Smooth muscle cell (in vitro differentiated cells): ENCODE measurements at regions not wholly inside any gene's neighbourhood (a gene's known extent, or its start where the extent isn't known, plus 50 kb on each side); places are given as distances from the start of the nearest gene placed in this dataset.

Experiments used
- DNase-seq: peaks from one replicate; lab custom pipeline; 2025; ENCODE audit not compliant: unreplicated experiment; lab: John Stamatoyannopoulos, UW
- H2AFZ ChIP-seq: fragments of 200-600 bp; sonication (generic); 2 replicates; pipeline ENCODE4 v1.6.0; 2016; ENCODE audit warnings: antibody characterized with exemption, low read depth, mild to moderate bottlenecking
- H3F3A ChIP-seq: fragments of 200-600 bp; sonication (generic); 2 replicates; pipeline ENCODE4 v1.6.0; 2017; ENCODE audit warnings: antibody characterized with exemption, low read depth
- H3K27ac ChIP-seq: fragments of 200-600 bp; sonication (generic); 2 replicates; pipeline ENCODE4 v1.5.1; 2016; ENCODE audit warnings: low read depth, mild to moderate bottlenecking
- H3K27me3 ChIP-seq: fragments of 200-600 bp; sonication (generic); 2 replicates; pipeline ENCODE4 v1.6.1; 2016; ENCODE audit warnings: low read depth, mild to moderate bottlenecking
- H3K36me3 ChIP-seq: fragments of 200-600 bp; sonication (generic); 2 replicates; pipeline ENCODE4 v1.5.1; 2016; ENCODE audit warnings: low read depth
- H3K4me1 ChIP-seq: fragments of 200-600 bp; sonication (generic); 2 replicates; pipeline ENCODE4 v1.5.1; 2016; ENCODE audit warnings: low read depth
- H3K4me2 ChIP-seq: fragments of 200-600 bp; sonication (generic); 2 replicates; pipeline ENCODE4 v1.6.0; 2016; ENCODE audit warnings: mild to moderate bottlenecking
- H3K4me3 ChIP-seq: fragments of 200-600 bp; sonication (generic); 2 replicates; pipeline ENCODE4 v1.5.1; 2016; ENCODE audit warnings: mild to moderate bottlenecking
- H3K79me2 ChIP-seq: fragments of 200-600 bp; sonication (generic); 2 replicates; pipeline ENCODE4 v1.6.0; 2016; ENCODE audit warnings: low read depth, mild to moderate bottlenecking
- H3K9ac ChIP-seq: fragments of 200-600 bp; sonication (generic); 2 replicates; pipeline ENCODE4 v1.6.0; 2016; ENCODE audit warnings: low read depth
- H3K9me3 ChIP-seq: fragments of 200-600 bp; sonication (generic); replicated peaks from 2 replicates; pipeline ENCODE4 v1.5.1; 2016; ENCODE audit warnings: low read depth
- H4K20me1 ChIP-seq: fragments of 200-600 bp; sonication (generic); 2 replicates; pipeline ENCODE4 v1.6.0; 2016; ENCODE audit warnings: low read depth
- WGBS: methylation state at CpG from one replicate; pipeline ENCODE4 v1.1.7; 2016; ENCODE audit warnings: low lambda C conversion rate; 5-methylcytosine and 5-hydroxymethylcytosine counted together
- TF ChIP-seq, protein P1 (sequence below): fragments of 200-600 bp; sonication (generic); IDR thresholded peaks from 2 replicates; pipeline ENCODE4 v1.5.1; 2017; ENCODE audit warnings: borderline replicate concordance, mild to moderate bottlenecking, antibody characterized with exemption; ENCODE audit not compliant: insufficient read depth, poor library complexity, severe bottlenecking

DNA sequence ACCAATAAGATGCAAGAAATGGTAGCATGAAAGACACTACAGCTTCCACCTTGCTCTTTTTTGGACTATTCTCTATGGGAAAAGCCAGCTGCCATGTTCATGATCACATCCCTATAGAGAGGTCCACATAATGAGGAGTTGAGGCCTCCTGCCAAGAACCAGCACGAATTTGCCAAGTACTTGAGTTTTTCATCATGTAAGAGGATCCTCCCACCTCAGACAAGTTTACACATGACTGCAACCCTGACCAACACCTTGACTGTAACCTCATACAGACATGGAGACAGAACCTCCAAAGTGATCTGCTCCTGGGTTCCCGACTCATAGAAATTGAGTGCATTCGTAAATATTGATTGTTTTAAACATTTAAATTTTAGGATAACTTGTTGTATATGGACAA lies 135.2 kb upstream of the TSPAN5 start:
- peak overlapping the region; percentile 49 for H3K27ac ChIP-seq
- H3K79me2 ChIP-seq, result no peaks in the 10 kb centered on the region
- no peak overlapping the region for H2AFZ ChIP-seq
- no peak overlapping the region for H3K4me2 ChIP-seq
- H3K9me3 ChIP-seq, result no peaks in the 10 kb centered on the region
- H3K27me3 ChIP-seq, result no peaks in the 10 kb centered on the region
- no peak for DNase-seq
- no peak overlapping the region for H3K9ac ChIP-seq
- peaks cover 4% of the 10 kb centered on the region for H3F3A ChIP-seq
- TF ChIP-seq, protein P1, sequence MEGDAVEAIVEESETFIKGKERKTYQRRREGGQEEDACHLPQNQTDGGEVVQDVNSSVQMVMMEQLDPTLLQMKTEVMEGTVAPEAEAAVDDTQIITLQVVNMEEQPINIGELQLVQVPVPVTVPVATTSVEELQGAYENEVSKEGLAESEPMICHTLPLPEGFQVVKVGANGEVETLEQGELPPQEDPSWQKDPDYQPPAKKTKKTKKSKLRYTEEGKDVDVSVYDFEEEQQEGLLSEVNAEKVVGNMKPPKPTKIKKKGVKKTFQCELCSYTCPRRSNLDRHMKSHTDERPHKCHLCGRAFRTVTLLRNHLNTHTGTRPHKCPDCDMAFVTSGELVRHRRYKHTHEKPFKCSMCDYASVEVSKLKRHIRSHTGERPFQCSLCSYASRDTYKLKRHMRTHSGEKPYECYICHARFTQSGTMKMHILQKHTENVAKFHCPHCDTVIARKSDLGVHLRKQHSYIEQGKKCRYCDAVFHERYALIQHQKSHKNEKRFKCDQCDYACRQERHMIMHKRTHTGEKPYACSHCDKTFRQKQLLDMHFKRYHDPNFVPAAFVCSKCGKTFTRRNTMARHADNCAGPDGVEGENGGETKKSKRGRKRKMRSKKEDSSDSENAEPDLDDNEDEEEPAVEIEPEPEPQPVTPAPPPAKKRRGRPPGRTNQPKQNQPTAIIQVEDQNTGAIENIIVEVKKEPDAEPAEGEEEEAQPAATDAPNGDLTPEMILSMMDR, result no peak
- H3K4me3 ChIP-seq, result no peak overlapping the region
- H3K36me3 ChIP-seq, result no peaks in the 10 kb centered on the region
- peaks cover 4% of the 10 kb centered on the region for H3K4me1 ChIP-seq
- WGBS, result 92% methylated on average over 3 of the region's 3 CpGs
- H4K20me1 ChIP-seq, result no peaks in the 10 kb centered on the region

DNA sequence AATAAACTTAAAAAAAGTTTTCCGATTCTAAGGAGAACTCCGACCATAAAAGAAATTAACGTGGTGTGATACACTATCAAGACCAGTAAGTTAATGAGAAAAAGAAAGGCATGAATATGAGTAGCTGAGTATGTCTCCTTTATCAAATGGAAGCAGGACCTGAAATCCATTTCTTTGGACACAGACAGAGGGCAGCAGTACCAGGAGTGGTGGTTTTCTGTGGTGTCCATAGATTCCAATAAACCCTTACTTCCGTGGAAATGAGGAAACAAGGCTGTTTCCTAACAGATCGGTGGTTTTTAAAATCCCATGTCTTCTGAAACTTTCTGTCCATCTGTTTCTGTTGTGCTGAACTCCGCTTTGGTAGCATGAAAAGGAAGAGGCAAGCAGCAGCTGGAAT lies 128.5 kb upstream of the TSPAN5 start:
- Histone ChIP-seq H3K4me2 (no peak overlapping the region), H3K4me1 (no peaks in the 10 kb centered on the region), H3K4me3 (no peak overlapping the region), H4K20me1 (no peaks in the 10 kb centered on the region), H3K9ac (no peak overlapping the region), H3K36me3 (no peaks in the 10 kb centered on the region), H3K9me3 (no peaks in the 10 kb centered on the region), H3F3A (no peaks in the 10 kb centered on the region), H3K27me3 (no peaks in the 10 kb centered on the region), H2AFZ (peak overlapping the region; percentile 77), H3K27ac (no peak overlapping the region), H3K79me2 (no peaks in the 10 kb centered on the region)
- DNase-seq, result no peak
- TF ChIP-seq, protein P1, result no peak
- 69% methylated on average over 6 of the region's 6 CpGs for WGBS

DNA sequence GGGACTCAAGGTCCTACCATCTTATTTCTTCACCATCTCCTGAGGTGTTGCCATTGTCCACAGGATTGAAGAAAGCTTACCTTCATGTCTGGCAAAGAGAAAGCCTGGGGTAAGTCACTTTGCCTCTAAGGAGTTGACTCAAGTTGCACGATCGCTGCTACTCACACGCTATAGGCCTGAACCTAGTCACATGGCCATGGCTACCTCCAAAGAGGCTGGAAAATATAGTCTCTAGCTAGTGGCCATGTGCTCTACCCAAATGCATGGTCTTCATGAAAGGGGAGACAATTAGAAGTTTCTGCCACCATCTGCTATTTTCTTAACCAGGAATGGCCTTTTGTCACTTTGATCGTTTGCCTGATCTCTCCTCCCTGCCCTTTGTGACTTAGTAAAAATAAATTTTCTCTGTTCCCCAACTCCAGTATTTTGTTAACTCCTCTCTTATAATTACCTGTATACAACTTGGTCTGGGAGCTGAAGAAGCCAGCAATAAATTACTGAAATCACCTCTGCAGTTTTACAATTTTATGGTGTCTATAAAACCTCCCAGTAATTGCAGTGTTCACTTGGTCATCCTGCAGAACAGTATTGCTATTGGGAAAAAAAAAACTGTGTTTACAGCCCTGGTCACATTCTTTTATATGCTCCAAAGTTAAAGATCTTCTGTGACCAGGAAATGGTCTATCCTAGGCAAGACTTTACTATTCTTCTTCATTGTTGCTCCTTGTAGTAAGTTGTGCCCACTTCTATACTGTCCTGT lies 126.7 kb upstream of the TSPAN5 start:
- no peaks in the 10 kb centered on the region for H3K9me3 ChIP-seq
- H3K27ac ChIP-seq, result no peak overlapping the region
- no peak for DNase-seq
- H3K36me3 ChIP-seq, result no peaks in the 10 kb centered on the region
- H4K20me1 ChIP-seq, result no peaks in the 10 kb centered on the region
- H3K4me1 ChIP-seq, result no peaks in the 10 kb centered on the region
- 92% methylated on average over 4 of the region's 4 CpGs for WGBS
- H2AFZ ChIP-seq, result no peak overlapping the region
- peaks cover 11% of the 10 kb centered on the region for H3F3A ChIP-seq
- H3K4me3 ChIP-seq, result no peak overlapping the region
- no peaks in the 10 kb centered on the region for H3K27me3 ChIP-seq
- TF ChIP-seq, protein P1, result no peak
- H3K4me2 ChIP-seq, result no peak overlapping the region
- no peaks in the 10 kb centered on the region for H3K79me2 ChIP-seq
- H3K9ac ChIP-seq, result no peak overlapping the region
